ENCODE measurements at regions not wholly inside any gene's neighbourhood (a gene's known extent, or its start where the extent isn't known, plus 50 kb on each side); places are given as distances from the start of the nearest gene placed in this dataset.

- no peak for TF ChIP-seq CTCF (IDR thresholded peaks at IDR 0.05)
- no peak for TF ChIP-seq EP300 (IDR thresholded peaks at IDR 0.05)
These were observed 125.8 kb upstream of the ZNF385D start for GRCh38 chr3:21876782-21877181.

All from stomach (tissue), 4 donors.